IPS-20b (cell line): ENCODE measurements at regions not wholly inside any gene's neighbourhood (a gene's known extent, or its start where the extent isn't known, plus 50 kb on each side); places are given as distances from the start of the nearest gene placed in this dataset.

ENCODE experiments used
- H3K27ac ChIP-seq: one replicate; pipeline ENCODE4 v1.5.1; 2013; ENCODE audit warnings: low read length
- H3K27me3 ChIP-seq: 2 replicates; pipeline ENCODE4 v1.6.1; 2013; ENCODE audit warnings: mild to moderate bottlenecking, low read length, inconsistent platforms; ENCODE audit not compliant: insufficient read depth
- H3K36me3 ChIP-seq: 2 replicates; pipeline ENCODE4 v1.6.1; 2013; ENCODE audit warnings: low read depth, mild to moderate bottlenecking, inconsistent platforms, low read length, moderate library complexity; ENCODE audit not compliant: insufficient read depth
- H3K4me1 ChIP-seq: 2 replicates; pipeline ENCODE4 v1.6.1; 2013; ENCODE audit warnings: mild to moderate bottlenecking, control low read depth, inconsistent platforms, low read length, moderate library complexity; ENCODE audit not compliant: insufficient read depth
- H3K4me3 ChIP-seq: 2 replicates; pipeline ENCODE4 v1.5.1; 2013; ENCODE audit warnings: mild to moderate bottlenecking, low read length, inconsistent platforms
- H3K9ac ChIP-seq: 2 replicates; pipeline ENCODE4 v1.6.1; 2013; ENCODE audit warnings: low read depth, mild to moderate bottlenecking, inconsistent platforms, low read length, moderate library complexity
- H3K9me3 ChIP-seq: 2 replicates; pipeline ENCODE4 v1.6.1; 2013; ENCODE audit warnings: mild to moderate bottlenecking, low read depth, low read length, inconsistent platforms; ENCODE audit not compliant: insufficient read depth

DNA sequence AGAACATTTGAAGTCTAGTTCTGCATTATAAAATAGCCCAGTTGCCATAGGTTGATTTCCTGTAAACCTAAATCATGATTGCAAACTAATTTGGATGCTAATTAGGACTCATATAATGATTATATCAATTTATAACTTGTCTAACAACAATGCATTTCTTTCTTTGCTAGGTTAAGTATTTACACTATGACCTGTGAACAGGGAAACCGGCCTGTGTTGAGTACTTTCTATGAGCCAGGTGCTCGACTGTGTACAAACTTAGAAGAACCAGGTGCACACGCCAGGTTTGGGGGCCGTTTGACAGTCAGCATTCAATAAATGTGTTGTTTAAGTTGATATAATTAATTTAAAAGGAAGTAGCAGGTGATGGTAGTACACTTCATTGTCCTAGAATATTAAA, 203.1 kb downstream of the TM9SF2 start:
- Histone ChIP-seq H3K27me3 (no peaks in the 10 kb centered on the region), H3K4me3 (peak overlapping the region; percentile 4; the same call in 1 of the 2 replicates), H3K36me3 (no peaks in the 10 kb centered on the region), H3K9me3 (no peaks in the 10 kb centered on the region), H3K9ac (peak overlapping the region; percentile 38; the same call in 1 of the 2 replicates), H3K27ac (peak overlapping the region; percentile 80), H3K4me1 (peaks cover 27% of the 10 kb centered on the region; the same call in 1 of the 2 replicates)

DNA sequence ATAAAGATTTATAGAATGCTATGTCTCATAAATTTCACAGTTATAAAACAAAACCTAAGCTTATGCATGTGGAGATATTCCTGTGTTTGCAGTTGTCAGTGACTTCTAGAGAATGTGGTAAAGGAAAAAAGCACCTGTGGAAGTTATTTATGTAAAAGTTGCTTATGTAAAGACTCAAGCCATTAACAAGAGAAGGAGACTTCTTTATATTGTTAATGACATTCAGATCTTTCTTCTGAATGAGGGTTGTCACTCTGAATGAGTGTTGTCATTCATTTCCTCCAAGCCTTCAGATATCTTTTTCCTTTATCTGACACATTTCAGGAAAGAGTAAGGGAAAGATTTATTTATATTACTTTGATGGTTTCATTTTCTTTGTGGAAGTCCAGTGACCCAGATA, 202.6 kb downstream of the TM9SF2 start:
- Histone ChIP-seq H3K27ac (peak overlapping the region; percentile 80), H3K4me1 (peaks cover 27% of the 10 kb centered on the region; the same call in 1 of the 2 replicates), H3K9ac (peak overlapping the region; percentile 64; the same call in 1 of the 2 replicates), H3K36me3 (no peaks in the 10 kb centered on the region), H3K4me3 (peak overlapping the region; percentile 16; the same call in 1 of the 2 replicates), H3K27me3 (no peaks in the 10 kb centered on the region), H3K9me3 (no peaks in the 10 kb centered on the region)

DNA sequence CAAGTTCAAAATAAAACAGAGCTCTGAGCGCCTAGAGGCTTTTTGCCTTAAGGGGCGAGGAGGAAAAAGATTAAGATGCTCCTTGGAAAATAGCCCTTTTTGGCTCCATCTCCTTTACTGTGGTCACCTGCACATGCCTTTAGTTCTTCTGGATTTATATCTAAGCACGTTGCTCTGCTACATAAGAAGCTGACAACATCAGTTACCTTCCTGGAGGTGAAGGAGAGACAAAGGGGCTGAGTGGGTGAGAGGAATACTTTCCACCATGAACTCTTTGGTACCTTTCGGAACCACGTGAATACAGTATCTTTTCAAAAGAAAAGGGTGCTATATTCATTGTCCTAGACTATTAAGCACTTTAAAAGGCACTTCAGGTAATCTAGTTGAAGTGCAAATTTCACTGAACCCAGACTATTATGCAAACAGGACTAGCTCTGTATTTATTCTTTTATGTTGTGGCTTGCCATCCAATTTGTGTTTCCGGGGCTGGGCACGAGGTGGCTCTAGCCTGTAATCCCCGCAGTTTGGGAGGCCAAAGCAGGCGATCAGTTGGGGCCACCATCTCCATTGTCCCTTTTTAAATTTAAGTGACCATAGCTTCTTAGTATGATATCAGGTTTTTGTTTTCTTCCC, 201.5 kb downstream of the TM9SF2 start:
- Histone ChIP-seq H3K4me1 (peaks cover 27% of the 10 kb centered on the region; the same call in 1 of the 2 replicates), H3K9ac (peak overlapping the region; percentile 64; the same call in 1 of the 2 replicates), H3K9me3 (no peaks in the 10 kb centered on the region), H3K36me3 (no peaks in the 10 kb centered on the region), H3K4me3 (peak overlapping the region; percentile 16; the same call in 1 of the 2 replicates), H3K27ac (peak overlapping the region; percentile 57), H3K27me3 (no peaks in the 10 kb centered on the region)

DNA sequence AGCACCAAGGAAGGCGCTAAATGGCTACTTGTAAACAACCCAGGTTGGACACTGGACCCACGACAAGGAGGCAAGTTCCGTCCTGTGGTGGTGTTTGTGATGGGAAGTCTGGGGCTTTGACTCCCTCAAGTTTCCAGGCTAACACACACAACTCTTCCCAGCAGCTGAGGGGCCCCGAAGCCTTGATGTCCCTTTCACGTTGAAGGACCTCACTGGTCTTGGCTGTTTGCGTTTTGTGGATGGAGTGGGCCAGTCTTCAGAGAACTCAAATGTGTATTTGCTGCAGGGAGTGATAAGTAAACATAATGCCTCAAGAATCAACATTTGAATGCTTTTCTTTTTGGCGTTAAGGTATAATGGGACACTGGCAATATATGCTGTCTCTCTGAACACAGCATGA, 199.2 kb downstream of the TM9SF2 start:
- no peaks in the 10 kb centered on the region for H3K36me3 ChIP-seq
- H3K4me3 ChIP-seq = no peak overlapping the region
- H3K27ac ChIP-seq = no peak overlapping the region
- H3K9ac ChIP-seq = no peak overlapping the region
- H3K27me3 ChIP-seq = no peaks in the 10 kb centered on the region
- peaks cover 27% of the 10 kb centered on the region; the same call in 1 of the 2 replicates for H3K4me1 ChIP-seq
- no peaks in the 10 kb centered on the region for H3K9me3 ChIP-seq

DNA sequence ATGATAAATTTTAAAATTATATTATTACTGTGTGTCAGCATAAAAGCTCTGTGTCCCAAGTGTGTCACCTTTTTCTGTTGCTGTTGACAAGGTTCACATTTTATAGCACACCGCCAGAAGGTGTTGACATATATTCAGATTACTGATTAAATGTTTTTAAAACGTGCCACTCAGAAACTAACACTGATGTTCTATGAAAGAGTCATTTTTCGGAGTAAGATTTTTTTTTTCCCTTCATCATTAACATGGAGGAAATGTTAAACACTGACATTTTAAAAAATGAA, 197.5 kb downstream of the TM9SF2 start:
- Histone ChIP-seq H3K4me1 (peaks cover 27% of the 10 kb centered on the region), H3K27me3 (no peaks in the 10 kb centered on the region), H3K36me3 (no peaks in the 10 kb centered on the region), H3K9me3 (no peaks in the 10 kb centered on the region), H3K4me3 (no peak overlapping the region), H3K9ac (no peak overlapping the region), H3K27ac (no peak overlapping the region)

DNA sequence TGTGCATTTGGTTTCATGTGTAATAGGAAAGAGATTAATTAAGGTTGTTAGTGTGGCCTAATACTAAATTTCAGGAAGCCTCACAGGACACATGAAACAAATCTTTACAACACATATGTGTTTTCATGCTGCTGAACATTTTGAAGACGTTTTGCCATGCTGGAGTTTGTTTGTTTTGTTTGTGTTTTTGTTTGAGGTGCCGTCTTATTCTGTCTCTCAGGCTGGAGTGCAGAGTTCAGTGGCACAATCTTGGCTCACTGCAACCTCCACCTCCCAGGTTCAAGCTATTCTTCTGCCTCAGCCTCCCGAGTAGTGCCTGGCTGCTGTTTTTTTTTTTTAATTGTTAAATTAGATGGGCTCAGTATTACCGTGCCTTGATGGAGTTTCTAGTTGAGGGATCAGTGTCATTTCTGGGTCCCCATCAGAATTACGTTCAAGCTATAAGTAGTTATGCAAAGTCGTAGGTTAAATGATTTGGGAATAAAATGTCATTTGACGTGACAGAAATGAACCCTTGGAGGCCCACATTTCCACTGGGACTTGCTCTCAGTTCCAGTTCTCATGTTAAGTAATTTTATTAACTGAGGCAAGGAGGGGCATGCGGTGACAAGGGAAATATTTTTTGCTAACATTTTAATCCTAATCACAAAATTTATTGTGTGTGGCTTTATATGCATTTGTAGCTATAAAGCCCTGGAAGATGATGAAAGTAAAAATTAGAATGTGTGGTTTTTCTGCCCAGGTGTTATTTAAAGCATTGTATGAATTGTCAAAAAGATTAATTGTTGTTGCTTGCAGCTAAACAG, 196.9 kb downstream of the TM9SF2 start:
- Histone ChIP-seq H3K4me1 (peaks cover 27% of the 10 kb centered on the region), H3K36me3 (no peaks in the 10 kb centered on the region), H3K9me3 (no peaks in the 10 kb centered on the region), H3K27ac (no peak overlapping the region), H3K9ac (no peak overlapping the region; the same call in 1 of the 2 replicates), H3K27me3 (no peaks in the 10 kb centered on the region), H3K4me3 (no peak overlapping the region)

DNA sequence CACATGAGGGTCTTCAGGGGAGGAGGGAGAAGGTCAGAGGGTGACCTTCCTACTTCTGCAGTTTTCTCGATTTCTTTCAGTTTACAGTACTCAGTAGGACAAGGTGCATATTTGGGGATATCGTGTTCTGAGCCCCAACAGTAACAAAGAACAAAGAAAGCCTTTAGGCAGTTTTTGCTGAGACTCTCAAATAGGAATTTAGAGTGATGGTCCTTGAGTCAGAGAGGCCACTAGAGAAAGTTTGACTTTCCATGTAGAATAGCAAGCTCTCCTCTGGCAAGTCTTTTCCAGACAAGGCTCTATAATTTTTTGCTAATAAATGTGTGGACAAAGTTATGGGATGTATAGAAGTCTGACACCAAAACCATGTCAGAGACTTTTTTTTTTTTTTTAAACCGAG, 194.6 kb downstream of the TM9SF2 start:
- no peak overlapping the region for H3K27ac ChIP-seq

DNA sequence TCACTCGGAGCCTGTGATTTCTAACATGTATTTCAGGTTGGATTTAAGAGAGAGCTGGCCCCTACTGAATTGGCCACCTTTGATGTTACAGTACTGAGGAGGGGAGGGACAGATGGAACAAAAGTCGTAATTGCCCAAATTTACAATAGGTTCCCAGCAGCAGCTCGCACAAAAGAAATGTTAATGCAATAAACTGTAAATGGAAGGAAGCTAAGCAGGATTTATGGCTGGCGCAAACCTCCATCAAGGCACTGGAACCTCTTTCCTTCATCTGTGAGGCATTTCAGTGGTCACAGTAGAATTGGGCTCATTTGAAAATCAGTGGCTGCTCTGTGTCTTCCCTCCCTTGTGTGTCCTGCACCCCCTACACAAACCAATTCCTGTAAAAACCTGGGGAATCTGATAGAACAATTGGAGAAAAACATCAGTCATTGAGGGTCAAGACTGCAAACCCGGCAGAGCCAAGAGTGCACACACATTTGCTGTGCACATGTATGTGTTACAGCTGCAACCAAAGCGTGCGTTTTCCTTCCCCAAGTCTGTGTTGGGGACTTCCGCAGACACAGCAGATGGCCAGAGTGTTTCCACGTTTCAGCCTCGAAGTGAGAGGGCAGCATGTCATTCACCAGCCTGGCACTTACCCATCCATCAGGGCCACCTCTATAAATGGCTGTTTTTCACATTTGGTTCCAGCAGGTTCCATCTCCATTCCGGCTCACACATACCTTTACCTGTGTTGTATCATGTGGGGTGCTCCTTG, 192.8 kb downstream of the TM9SF2 start:
- Histone ChIP-seq H3K36me3 (no peaks in the 10 kb centered on the region), H3K9me3 (no peaks in the 10 kb centered on the region), H3K4me3 (peak overlapping the region; percentile 2; the same call in 1 of the 2 replicates), H3K9ac (no peak overlapping the region; the same call in 1 of the 2 replicates), H3K27me3 (no peaks in the 10 kb centered on the region), H3K4me1 (peaks cover 47% of the 10 kb centered on the region), H3K27ac (no peak overlapping the region)

More for the DNA sequence above, 194.6 kb downstream of the TM9SF2 start:
- Histone ChIP-seq H3K9ac (no peak overlapping the region), H3K36me3 (no peaks in the 10 kb centered on the region), H3K4me3 (no peak overlapping the region), H3K27me3 (no peaks in the 10 kb centered on the region), H3K4me1 (peaks cover 34% of the 10 kb centered on the region), H3K9me3 (no peaks in the 10 kb centered on the region)

DNA sequence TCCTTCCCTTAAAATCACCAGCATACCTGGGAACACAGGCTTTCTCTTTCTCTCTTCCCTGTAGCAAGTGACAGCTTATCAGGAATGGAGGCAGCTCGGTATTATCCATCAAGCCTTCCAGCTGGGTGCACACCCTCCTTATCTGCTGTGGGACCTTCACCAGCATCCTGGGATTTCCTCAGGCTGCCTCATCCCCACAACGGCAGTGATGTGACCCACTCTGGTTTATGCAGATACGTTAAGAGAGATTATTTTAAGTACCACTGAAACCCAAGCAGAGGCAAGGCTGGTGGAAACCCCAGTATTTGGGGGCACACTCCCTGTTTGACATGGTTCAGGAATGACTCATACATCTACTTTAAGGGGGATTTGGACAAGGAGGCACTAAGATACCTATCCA, 192.1 kb downstream of the TM9SF2 start:
- Histone ChIP-seq H3K36me3 (no peaks in the 10 kb centered on the region), H3K9ac (peak overlapping the region; percentile 11; the same call in 1 of the 2 replicates), H3K27me3 (no peaks in the 10 kb centered on the region), H3K27ac (no peak overlapping the region), H3K4me3 (peak overlapping the region; percentile 2; the same call in 1 of the 2 replicates), H3K9me3 (no peaks in the 10 kb centered on the region), H3K4me1 (peaks cover 54% of the 10 kb centered on the region)

DNA sequence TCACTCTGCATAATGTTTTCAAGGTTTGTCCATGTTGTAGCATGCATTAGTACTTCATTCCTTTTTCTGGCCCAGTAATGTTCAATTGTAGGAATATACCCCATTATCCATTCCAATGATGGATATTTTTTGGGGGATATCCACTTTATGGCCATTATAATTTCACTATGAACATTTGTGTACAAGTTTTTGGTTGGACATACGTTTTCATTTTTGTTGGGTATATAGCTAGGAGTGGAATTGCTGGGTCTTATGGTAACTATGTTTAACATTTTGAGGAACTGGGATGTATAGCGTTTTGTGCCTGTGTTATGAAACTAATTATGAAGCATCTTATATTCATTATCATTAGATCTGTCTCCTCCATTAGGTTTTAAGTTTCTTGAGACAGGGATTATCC, 191.6 kb downstream of the TM9SF2 start:
- no peaks in the 10 kb centered on the region for H3K9me3 ChIP-seq
- no peaks in the 10 kb centered on the region for H3K36me3 ChIP-seq
- H3K4me1 ChIP-seq = peaks cover 58% of the 10 kb centered on the region
- H3K9ac ChIP-seq = no peak overlapping the region
- no peaks in the 10 kb centered on the region for H3K27me3 ChIP-seq
- H3K4me3 ChIP-seq = no peak overlapping the region
- no peak overlapping the region for H3K27ac ChIP-seq

DNA sequence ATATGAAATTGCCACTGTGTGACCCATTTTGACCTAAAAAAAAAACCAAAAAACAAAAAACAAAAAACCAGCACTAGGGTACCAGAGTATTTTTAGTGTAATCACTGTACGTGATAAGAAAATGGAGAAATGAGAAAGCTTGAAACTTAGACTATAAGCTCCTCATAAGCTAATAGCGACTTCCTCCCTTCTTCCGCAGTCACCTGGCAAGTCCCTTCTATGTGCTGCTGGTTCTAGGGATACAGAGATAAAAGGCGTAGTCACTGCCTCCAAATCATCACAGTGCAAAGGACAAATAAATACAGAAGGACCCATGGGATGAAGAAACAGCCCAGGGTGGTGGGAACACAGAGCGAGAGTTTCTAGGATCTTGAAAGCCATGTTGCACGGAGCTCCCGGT, 190.3 kb downstream of the TM9SF2 start:
- H3K36me3 ChIP-seq = no peaks in the 10 kb centered on the region
- H3K9me3 ChIP-seq = no peaks in the 10 kb centered on the region
- H3K4me1 ChIP-seq = peaks cover 66% of the 10 kb centered on the region
- no peak overlapping the region for H3K27ac ChIP-seq
- H3K27me3 ChIP-seq = no peaks in the 10 kb centered on the region
- H3K9ac ChIP-seq = peak overlapping the region; percentile 27; the same call in 1 of the 2 replicates
- no peak overlapping the region for H3K4me3 ChIP-seq
